ENCODE measurements at regions not wholly inside any gene's neighbourhood (a gene's known extent, or its start where the extent isn't known, plus 50 kb on each side); places are given as distances from the start of the nearest gene placed in this dataset.

- DNase-seq (ENCODE audit: low read depth) = no peak
These were observed 738.0 kb upstream of the ZEB2 start for GRCh38 chr2:145257931-145258330.

- no peak for DNase-seq (ENCODE audit: low read depth)
These were observed 736.6 kb upstream of the ZEB2 start for GRCh38 chr2:145256551-145256950.

- DNase-seq (ENCODE audit: low read depth) = no peak
These were observed 734.4 kb upstream of the ZEB2 start for GRCh38 chr2:145254291-145254690.

- no peak for DNase-seq (ENCODE audit: low read depth)
These were observed 733.6 kb upstream of the ZEB2 start for GRCh38 chr2:145253492-145253891.

GRCh38 chr2:145245268-145245870, 725.5 kb upstream of the ZEB2 start:
- DNase-seq (ENCODE audit: low read depth) = no peak

- DNase-seq (ENCODE audit: low read depth) = no peak
These were observed 715.4 kb upstream of the ZEB2 start for GRCh38 chr2:145235312-145235711.

- DNase-seq (ENCODE audit: low read depth) = no peak
These were observed 710.6 kb upstream of the ZEB2 start for GRCh38 chr2:145230546-145230945.

GRCh38 chr2:145228506-145228905, 708.6 kb upstream of the ZEB2 start:
- DNase-seq (ENCODE audit: low read depth) = no peak

GRCh38 chr2:145226901-145227300, 707.0 kb upstream of the ZEB2 start:
- no peak for DNase-seq (ENCODE audit: low read depth)

GRCh38 chr2:145221516-145221915, 701.6 kb upstream of the ZEB2 start:
- DNase-seq (ENCODE audit: low read depth) = no peak

GRCh38 chr2:145221032-145221431, 701.1 kb upstream of the ZEB2 start:
- no peak for DNase-seq (ENCODE audit: low read depth)

GRCh38 chr2:145220496-145220895, 700.6 kb upstream of the ZEB2 start:
- no peak for DNase-seq (ENCODE audit: low read depth)

- DNase-seq (ENCODE audit: low read depth) = no peak
These were observed 688.0 kb upstream of the ZEB2 start for GRCh38 chr2:145207884-145208283.

- no peak for DNase-seq (ENCODE audit: low read depth)
These were observed 686.8 kb upstream of the ZEB2 start for GRCh38 chr2:145206496-145207281.

GRCh38 chr2:145203891-145204290, 684.0 kb upstream of the ZEB2 start:
- no peak for DNase-seq (ENCODE audit: low read depth)

- DNase-seq (ENCODE audit: low read depth) = no peak
These were observed 680.1 kb upstream of the ZEB2 start for GRCh38 chr2:145199827-145200706.

GRCh38 chr2:145199042-145199441, 679.1 kb upstream of the ZEB2 start:
- no peak for DNase-seq (ENCODE audit: low read depth)

GRCh38 chr2:145198555-145198954, 678.6 kb upstream of the ZEB2 start:
- DNase-seq (ENCODE audit: low read depth) = no peak

- no peak for DNase-seq (ENCODE audit: low read depth)
These were observed 678.0 kb upstream of the ZEB2 start for GRCh38 chr2:145197944-145198343.

- no peak for DNase-seq (ENCODE audit: low read depth)
These were observed 674.8 kb upstream of the ZEB2 start for GRCh38 chr2:145194673-145195072.

GRCh38 chr2:145190031-145190703, 670.2 kb upstream of the ZEB2 start:
- no peak for DNase-seq (ENCODE audit: low read depth)

GRCh38 chr2:145186303-145186702, 666.4 kb upstream of the ZEB2 start:
- no peak for DNase-seq (ENCODE audit: low read depth)

Data from stimulated activated CD8-positive, alpha-beta memory T cell treated with anti-CD3 and anti-CD28 coated beads, Interleukin-4, amount 100 ng/mL, for 24 hours (primary cell).